ENCODE measurements at regions not wholly inside any gene's neighbourhood (a gene's known extent, or its start where the extent isn't known, plus 50 kb on each side); places are given as distances from the start of the nearest gene placed in this dataset.

- TF ChIP-seq CTCF (conservative IDR thresholded peaks at IDR 0.05 in 1 of 2, IDR thresholded peaks at IDR 0.05 in 1 of 2; ENCODE audit: extremely low read depth in 1 of 2, insufficient read depth in 1 of 2, low read depth in 1 of 2, low read length in 2 of 2) = no peak
- TF ChIP-seq EZH2 (IDR thresholded peaks at IDR 0.05; ENCODE audit: borderline replicate concordance, low read length) = no peak
These were observed 502.5 kb downstream of the TECRL start for GRCh38 chr4:63906660-63907183.
